Caco-2 (cell line): ENCODE measurements at regions not wholly inside any gene's neighbourhood (a gene's known extent, or its start where the extent isn't known, plus 50 kb on each side); places are given as distances from the start of the nearest gene placed in this dataset.
A peak's percentile ranks its signal among the peaks of the same experiment; 100 is the strongest.

Source experiments
- BruUV-seq: library from RNA; stranded (reverse); fragments of 400-500 nt; replicated peaks from 2 replicates; lab custom pipeline; 2021; lab: Mats Ljungman, UMichigan
- CTCF ChIA-PET: fragments of 300-600 bp; sonication (Branson Sonifier 250); formaldehyde crosslinking; loops from one replicate; lab custom pipeline; 2022; ENCODE audit warnings: antibody characterized with exemption; lab: Charles Lee
- POLR2A ChIA-PET: fragments of 300-600 bp; sonication (Branson Sonifier 250); formaldehyde crosslinking; loops from one replicate; lab custom pipeline; 2022; ENCODE audit warnings: antibody characterized with exemption; lab: Charles Lee
- DNase-seq, 2 experiments: peaks; one replicate each; pipeline versions ENCODE4 v3.0.0 to v3.0.0-alpha.2; 2020 to 2022
- H3K27me3 ChIP-seq: replicated peaks from 2 replicates; pipeline ENCODE4 v1.6.0; 2011; ENCODE audit warnings: low read length; ENCODE audit not compliant: control insufficient read depth, insufficient read depth
- H3K36me3 ChIP-seq: 2 replicates; pipeline ENCODE4 v1.5.1; 2011; ENCODE audit warnings: low read length; ENCODE audit not compliant: control insufficient read depth, insufficient read depth
- H3K4me1 ChIP-seq: fragments of 250-450 bp; sonication (Bioruptor Pico); 2 replicates; pipeline ENCODE4 v1.5.1; 2020; ENCODE audit warnings: mild to moderate bottlenecking
- H3K4me3 ChIP-seq: 2 replicates; pipeline ENCODE4 v1.5.1; 2011; ENCODE audit warnings: low read depth, mild to moderate bottlenecking, control low read depth, low read length
- H3K9me3 ChIP-seq: fragments of 250-450 bp; sonication (Bioruptor Pico); 2 replicates; pipeline ENCODE4 v1.5.1; 2020; ENCODE audit warnings: mild to moderate bottlenecking, moderate library complexity
- H3K27ac Mint-ChIP-seq: one replicate; pipeline ENCODE4 v1.8.0; 2022; ENCODE audit warnings: mixed read lengths; ENCODE audit not compliant: unreplicated experiment
- H3K27me3 Mint-ChIP-seq: one replicate; pipeline ENCODE4 v1.8.0; 2022; ENCODE audit warnings: mixed read lengths; ENCODE audit not compliant: insufficient read depth, unreplicated experiment
- H3K36me3 Mint-ChIP-seq: one replicate; pipeline ENCODE4 v1.8.0; 2022; ENCODE audit warnings: mild to moderate bottlenecking, mixed read lengths; ENCODE audit not compliant: insufficient read depth, unreplicated experiment
- H3K4me1 Mint-ChIP-seq: one replicate; pipeline ENCODE4 v1.8.0; 2022; ENCODE audit warnings: low read depth, mixed read lengths; ENCODE audit not compliant: unreplicated experiment
- H3K4me3 Mint-ChIP-seq: one replicate; pipeline ENCODE4 v1.8.0; 2022; ENCODE audit warnings: mild to moderate bottlenecking, moderate library complexity, mixed read lengths; ENCODE audit not compliant: unreplicated experiment
- H3K9me3 Mint-ChIP-seq: one replicate; pipeline ENCODE4 v1.8.0; 2022; ENCODE audit warnings: mixed read lengths; ENCODE audit not compliant: unreplicated experiment
- intact Hi-C: fragments of 100-400 bp; cut with micrococcal nuclease; formaldehyde crosslinking; loops from one replicate; pipeline ENCODE4 v1.10.0; 2022; ENCODE audit not compliant: unreplicated experiment
- TF ChIP-seq, protein P1 (sequence below), 2 experiments: fragments of 200-600 bp in 1 of 2; IDR thresholded peaks; 1 replicate in 1 of 2; 2 replicates in 1 of 2; pipeline versions ENCODE4 v1.5.1 to v1.8.0; 2011 to 2022; ENCODE audit warnings: antibody characterized with exemption in 1 of 2, control low read depth in 1 of 2, inconsistent platforms in 1 of 2, low read depth in 1 of 2, low read length in 1 of 2, mild to moderate bottlenecking in 1 of 2, moderate library complexity in 1 of 2; ENCODE audit not compliant: insufficient read depth in 1 of 2, severe bottlenecking in 1 of 2, unreplicated experiment in 1 of 2

DNA sequence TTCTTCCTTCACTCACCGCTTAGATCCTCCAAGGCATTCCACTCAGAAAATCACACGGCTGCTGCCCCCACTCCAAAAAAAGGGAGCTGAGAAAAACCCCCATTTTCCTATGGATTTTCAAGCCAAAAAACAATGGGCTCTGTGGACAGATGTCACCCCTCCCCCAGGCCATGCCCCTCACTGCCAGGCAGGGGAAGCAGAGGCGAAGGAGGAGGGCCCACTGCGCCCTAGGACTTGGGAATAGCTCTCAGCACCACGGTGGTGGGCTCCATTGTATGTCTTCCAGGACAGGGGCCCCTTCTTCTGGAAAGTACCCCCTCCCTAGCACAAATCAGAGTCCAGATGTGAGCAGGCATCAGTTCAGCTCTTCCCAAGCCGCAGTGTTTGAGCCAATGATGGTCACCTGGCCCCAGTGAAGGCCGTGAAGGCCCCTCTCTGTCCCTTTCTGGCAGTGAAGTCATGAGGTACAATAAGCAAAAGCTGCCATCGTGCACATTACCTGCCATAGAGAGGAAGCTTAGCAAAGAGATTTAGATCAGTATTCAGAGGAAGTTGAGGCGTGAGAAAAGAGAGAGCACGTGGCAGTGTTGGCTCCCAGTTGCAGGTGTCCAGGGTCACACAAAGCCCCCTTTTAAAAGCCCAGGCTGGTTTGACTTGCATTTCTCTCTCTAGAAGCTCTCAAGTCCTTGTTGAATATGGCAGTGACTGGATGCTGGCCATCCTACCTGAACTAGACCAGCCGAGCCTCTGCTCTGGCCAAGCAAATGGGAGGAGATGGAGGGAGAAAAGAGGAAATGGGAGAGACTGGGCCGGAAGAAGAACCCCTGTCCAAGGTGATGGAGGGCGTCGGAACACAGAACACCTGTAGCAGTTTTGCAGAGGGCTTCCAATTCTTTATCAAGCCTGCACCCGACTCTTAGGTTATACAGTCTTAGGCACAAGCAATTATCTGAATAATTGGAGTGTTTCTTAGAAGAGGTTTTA, 149.0 kb downstream of the TOMM20 start:
- Mint-ChIP-seq H3K9me3 (no peaks in the 10 kb centered on the region), H3K27me3 (no peaks in the 10 kb centered on the region), H3K36me3 (peaks cover 15% of the 10 kb centered on the region), H3K4me1 (peaks cover 61% of the 10 kb centered on the region), H3K4me3 (no peak overlapping the region), H3K27ac (peak overlapping the region; percentile 94)
- ChIA-PET CTCF (interaction anchor here (0.5 to 1.8 kb wide), 3 partner anchors 9 to 104 kb away, joined by 3 to 10 read pairs (median 4); no protein-coding TSS in a partner anchor), POLR2A (interaction anchor here (0.9 to 1.6 kb wide), 3 partner anchors 17 to 368 kb away, joined by 3 to 17 read pairs (median 4); no protein-coding TSS in a partner anchor)
- intact Hi-C loops = loop anchor here (5.0 kb wide), 2 partner anchors 207 to 257 kb away; no protein-coding TSS in a partner anchor
- Histone ChIP-seq H3K9me3 (no peaks in the 10 kb centered on the region), H3K36me3 (no peaks in the 10 kb centered on the region), H3K27me3 (no peaks in the 10 kb centered on the region), H3K4me1 (peaks cover 72% of the 10 kb centered on the region), H3K4me3 (no peak overlapping the region)
- no peak for DNase-seq
- TF ChIP-seq, protein P1, sequence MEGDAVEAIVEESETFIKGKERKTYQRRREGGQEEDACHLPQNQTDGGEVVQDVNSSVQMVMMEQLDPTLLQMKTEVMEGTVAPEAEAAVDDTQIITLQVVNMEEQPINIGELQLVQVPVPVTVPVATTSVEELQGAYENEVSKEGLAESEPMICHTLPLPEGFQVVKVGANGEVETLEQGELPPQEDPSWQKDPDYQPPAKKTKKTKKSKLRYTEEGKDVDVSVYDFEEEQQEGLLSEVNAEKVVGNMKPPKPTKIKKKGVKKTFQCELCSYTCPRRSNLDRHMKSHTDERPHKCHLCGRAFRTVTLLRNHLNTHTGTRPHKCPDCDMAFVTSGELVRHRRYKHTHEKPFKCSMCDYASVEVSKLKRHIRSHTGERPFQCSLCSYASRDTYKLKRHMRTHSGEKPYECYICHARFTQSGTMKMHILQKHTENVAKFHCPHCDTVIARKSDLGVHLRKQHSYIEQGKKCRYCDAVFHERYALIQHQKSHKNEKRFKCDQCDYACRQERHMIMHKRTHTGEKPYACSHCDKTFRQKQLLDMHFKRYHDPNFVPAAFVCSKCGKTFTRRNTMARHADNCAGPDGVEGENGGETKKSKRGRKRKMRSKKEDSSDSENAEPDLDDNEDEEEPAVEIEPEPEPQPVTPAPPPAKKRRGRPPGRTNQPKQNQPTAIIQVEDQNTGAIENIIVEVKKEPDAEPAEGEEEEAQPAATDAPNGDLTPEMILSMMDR (IDR thresholded peaks at IDR 0.05; ENCODE audit: insufficient read depth in 1 of 2, low read depth in 1 of 2, low read length in 1 of 2, severe bottlenecking in 1 of 2, unreplicated experiment in 1 of 2) = no peak
- no TSS peak for BruUV-seq

DNA sequence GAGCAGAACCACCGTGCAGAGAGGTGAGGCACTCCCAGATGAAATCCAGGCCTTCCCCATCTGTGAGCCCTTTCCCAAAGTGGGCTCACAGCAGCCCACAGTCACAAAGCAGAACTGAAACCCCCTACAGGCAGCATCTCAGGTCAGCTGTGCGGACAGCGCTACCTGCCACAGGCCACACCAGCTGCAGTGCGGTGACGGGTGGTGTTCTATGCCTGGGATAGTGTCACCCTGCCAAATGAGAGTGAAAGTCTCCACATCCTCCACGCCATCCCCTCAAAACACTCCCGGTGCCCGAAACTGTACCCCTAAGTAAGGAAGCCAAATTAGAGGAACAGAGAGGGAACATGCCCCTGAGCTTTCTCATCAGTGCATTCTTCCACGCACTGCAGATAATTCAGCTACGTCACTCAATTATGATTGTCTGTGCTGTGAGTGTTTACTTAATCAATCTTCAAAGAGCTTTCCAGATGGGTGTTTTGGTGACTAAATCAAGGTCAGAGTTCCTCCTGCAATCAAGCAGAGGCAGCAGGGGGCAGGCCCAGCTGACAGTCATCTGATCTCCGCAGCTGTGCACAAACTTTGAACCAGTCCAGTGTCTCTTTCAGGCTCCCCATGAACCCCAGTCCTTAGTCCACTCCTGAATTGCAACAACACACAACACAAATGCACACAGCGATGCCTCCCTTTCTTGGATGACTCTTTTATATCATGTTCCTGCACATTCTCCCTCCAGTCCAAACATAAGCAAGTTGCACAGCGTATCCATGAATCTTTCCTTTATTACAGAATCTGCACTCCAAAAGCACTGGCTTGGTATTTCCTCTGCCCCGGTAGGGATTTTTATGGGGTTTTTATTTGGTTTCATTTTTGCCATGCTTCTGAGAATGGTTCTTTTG, 150.0 kb downstream of the TOMM20 start:
- intact Hi-C loops = loop anchor here (5.0 kb wide), 2 partner anchors 206 to 256 kb away; no protein-coding TSS in a partner anchor
- DNase-seq = peak; percentile 71 to 74
- BruUV-seq = no TSS peak
- Histone ChIP-seq H3K27me3 (no peaks in the 10 kb centered on the region), H3K36me3 (no peaks in the 10 kb centered on the region), H3K4me3 (no peak overlapping the region), H3K4me1 (peaks cover 74% of the 10 kb centered on the region), H3K9me3 (no peaks in the 10 kb centered on the region)
- peaks cover 13% of the 10 kb centered on the region for H3K36me3 Mint-ChIP-seq
- peak overlapping the region; percentile 94 for H3K27ac Mint-ChIP-seq
- no peaks in the 10 kb centered on the region for H3K9me3 Mint-ChIP-seq
- ChIA-PET CTCF (interaction anchor here (0.5 to 1.8 kb wide), 5 partner anchors 9 to 105 kb away, joined by 3 to 10 read pairs (median 5); no protein-coding TSS in a partner anchor), POLR2A (interaction anchor here (0.5 to 1.6 kb wide), 6 partner anchors 9 to 432 kb away, joined by 3 to 17 read pairs (median 4); no protein-coding TSS in a partner anchor)
- H3K27me3 Mint-ChIP-seq = no peaks in the 10 kb centered on the region
- no peak overlapping the region for H3K4me3 Mint-ChIP-seq
- TF ChIP-seq, protein P1 (IDR thresholded peaks at IDR 0.05; ENCODE audit: insufficient read depth in 1 of 2, low read depth in 1 of 2, low read length in 1 of 2, severe bottlenecking in 1 of 2, unreplicated experiment in 1 of 2) = peak; percentile 9 to 20
- peaks cover 66% of the 10 kb centered on the region for H3K4me1 Mint-ChIP-seq
